Glomerular visceral epithelial cell (primary cell): ENCODE measurements at regions not wholly inside any gene's neighbourhood (a gene's known extent, or its start where the extent isn't known, plus 50 kb on each side); places are given as distances from the start of the nearest gene placed in this dataset.

ENCODE experiments used
- DNase-seq: peaks from one replicate; pipeline ENCODE4 v3.0.0-alpha.2; 2016; ENCODE audit errors: extremely low spot score

- no peak for DNase-seq
Measured at GRCh38 chr20:60952861-60953260, 299.2 kb upstream of the CDH4 start.

- no peak for DNase-seq
Measured at GRCh38 chr20:60953321-60953720, 298.7 kb upstream of the CDH4 start.

GRCh38 chr20:60955706-60956105 lies 296.4 kb upstream of the CDH4 start:
- no peak for DNase-seq

- DNase-seq = no peak
Measured at GRCh38 chr20:60956194-60956593, 295.9 kb upstream of the CDH4 start.

- no peak for DNase-seq
Measured at GRCh38 chr20:60957621-60958020, 294.4 kb upstream of the CDH4 start.

GRCh38 chr20:60959971-60960370 lies 292.1 kb upstream of the CDH4 start:
- DNase-seq = no peak

GRCh38 chr20:60960500-60960899 lies 291.6 kb upstream of the CDH4 start:
- no peak for DNase-seq

GRCh38 chr20:60961551-60961950 lies 290.5 kb upstream of the CDH4 start:
- no peak for DNase-seq

GRCh38 chr20:60962367-60963045 lies 289.6 kb upstream of the CDH4 start:
- DNase-seq = no peak

- DNase-seq = no peak
Measured at GRCh38 chr20:60963146-60963545, 288.9 kb upstream of the CDH4 start.

- DNase-seq = no peak
Measured at GRCh38 chr20:60964911-60965310, 287.1 kb upstream of the CDH4 start.

GRCh38 chr20:60966031-60966430 lies 286.0 kb upstream of the CDH4 start:
- DNase-seq = no peak

- no peak for DNase-seq
Measured at GRCh38 chr20:60966766-60967165, 285.3 kb upstream of the CDH4 start.

GRCh38 chr20:60967431-60968316 lies 284.4 kb upstream of the CDH4 start:
- DNase-seq = no peak

- no peak for DNase-seq
Measured at GRCh38 chr20:60968853-60969720, 283.0 kb upstream of the CDH4 start.

- no peak for DNase-seq
Measured at GRCh38 chr20:60970601-60971000, 281.5 kb upstream of the CDH4 start.

GRCh38 chr20:60974022-60974421 lies 278.0 kb upstream of the CDH4 start:
- DNase-seq = no peak

GRCh38 chr20:60974441-60974945 lies 277.6 kb upstream of the CDH4 start:
- DNase-seq = no peak

- DNase-seq = no peak
Measured at GRCh38 chr20:60976139-60976538, 275.9 kb upstream of the CDH4 start.

- DNase-seq = no peak
Measured at GRCh38 chr20:60976913-60977312, 275.1 kb upstream of the CDH4 start.

- no peak for DNase-seq
Measured at GRCh38 chr20:60977901-60978300, 274.2 kb upstream of the CDH4 start.

GRCh38 chr20:60984666-60985065 lies 267.4 kb upstream of the CDH4 start:
- no peak for DNase-seq
